Gastroesophageal sphincter (tissue), 3 donors: ENCODE measurements at regions not wholly inside any gene's neighbourhood (a gene's known extent, or its start where the extent isn't known, plus 50 kb on each side); places are given as distances from the start of the nearest gene placed in this dataset.

Source experiments
- POLR2AphosphoS5 ChIP-seq: sonication (generic); formaldehyde crosslinking; IDR thresholded peaks from one replicate; pipeline ENCODE4 v1.6.1; 2017; ENCODE audit warnings: antibody characterized with exemption
- TF ChIP-seq, protein P1 (sequence below), 4 experiments: fragments of 200-600 bp in 2 of 4; fragments of 450-650 bp in 2 of 4; sonication (generic) in 1 of 4; IDR thresholded peaks; one replicate each; pipeline ENCODE4 v1.5.1; 2017 to 2019; ENCODE audit warnings: antibody characterized with exemption in 4 of 4, mild to moderate bottlenecking in 2 of 4, moderate library complexity in 2 of 4

- TF ChIP-seq, protein P1, sequence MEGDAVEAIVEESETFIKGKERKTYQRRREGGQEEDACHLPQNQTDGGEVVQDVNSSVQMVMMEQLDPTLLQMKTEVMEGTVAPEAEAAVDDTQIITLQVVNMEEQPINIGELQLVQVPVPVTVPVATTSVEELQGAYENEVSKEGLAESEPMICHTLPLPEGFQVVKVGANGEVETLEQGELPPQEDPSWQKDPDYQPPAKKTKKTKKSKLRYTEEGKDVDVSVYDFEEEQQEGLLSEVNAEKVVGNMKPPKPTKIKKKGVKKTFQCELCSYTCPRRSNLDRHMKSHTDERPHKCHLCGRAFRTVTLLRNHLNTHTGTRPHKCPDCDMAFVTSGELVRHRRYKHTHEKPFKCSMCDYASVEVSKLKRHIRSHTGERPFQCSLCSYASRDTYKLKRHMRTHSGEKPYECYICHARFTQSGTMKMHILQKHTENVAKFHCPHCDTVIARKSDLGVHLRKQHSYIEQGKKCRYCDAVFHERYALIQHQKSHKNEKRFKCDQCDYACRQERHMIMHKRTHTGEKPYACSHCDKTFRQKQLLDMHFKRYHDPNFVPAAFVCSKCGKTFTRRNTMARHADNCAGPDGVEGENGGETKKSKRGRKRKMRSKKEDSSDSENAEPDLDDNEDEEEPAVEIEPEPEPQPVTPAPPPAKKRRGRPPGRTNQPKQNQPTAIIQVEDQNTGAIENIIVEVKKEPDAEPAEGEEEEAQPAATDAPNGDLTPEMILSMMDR (IDR thresholded peaks at IDR 0.05), result no peak
- no peak for TF ChIP-seq POLR2AphosphoS5
Measured at GRCh38 chr11:28592141-28592540, 484.0 kb downstream of the METTL15 start.
